Upper lobe of left lung (tissue), 6 donors: ENCODE measurements at regions not wholly inside any gene's neighbourhood (a gene's known extent, or its start where the extent isn't known, plus 50 kb on each side); places are given as distances from the start of the nearest gene placed in this dataset.
"Not testable (repeated sequence)": the region's sequence is repeated elsewhere in the genome, so short reads cannot be mapped to it uniquely, and the experiment has no call there.

Experiments used
- ATAC-seq, 2 donors: fragments of 200-7000 bp; cut with Tn5 transposase; one replicate each; pipeline ENCODE4 v1.9.1; 2022; ENCODE audit warnings: mild to moderate bottlenecking in 2 of 2, moderate library complexity in 2 of 2; ENCODE audit not compliant: low FRiP score in 2 of 2
- DNase-seq, 2 donors: peaks; one replicate each; pipeline ENCODE4 v3.0.0-alpha.2; 2019 to 2020
- H3K27ac ChIP-seq, 4 donors: fragments of 200-600 bp; sonication (generic); one replicate each; pipeline ENCODE4 v1.5.1; 2016 to 2019
- H3K27me3 ChIP-seq, 4 donors: fragments of 200-600 bp; sonication (generic); one replicate each; pipeline ENCODE4 v1.5.1; 2017 to 2019
- H3K36me3 ChIP-seq, 4 donors: fragments of 200-600 bp; sonication (generic); one replicate each; pipeline ENCODE4 v1.5.1; 2016 to 2019
- H3K4me1 ChIP-seq, 4 donors: fragments of 200-600 bp; sonication (generic); one replicate each; pipeline ENCODE4 v1.5.1; 2018 to 2019
- H3K4me3 ChIP-seq, 4 donors: fragments of 200-600 bp; sonication (generic); one replicate each; pipeline ENCODE4 v1.5.1; 2017 to 2019; ENCODE audit warnings: mild to moderate bottlenecking in 2 of 4, moderate library complexity in 1 of 4
- H3K9me3 ChIP-seq, 4 donors: fragments of 200-600 bp; sonication (generic); one replicate each; pipeline ENCODE4 v1.5.1; 2018 to 2019
- EP300 ChIP-seq, 4 donors: sonication (generic); formaldehyde crosslinking; IDR thresholded peaks; one replicate each; pipeline ENCODE4 v1.5.1; 2017; ENCODE audit warnings: antibody characterized with exemption in 4 of 4, control low read depth in 2 of 4
- POLR2A ChIP-seq, 4 donors: fragments of 450-650 bp; IDR thresholded peaks; one replicate each; pipeline ENCODE4 v1.5.1; 2016 to 2017; ENCODE audit warnings: antibody characterized with exemption in 4 of 4, mild to moderate bottlenecking in 2 of 4
- POLR2AphosphoS5 ChIP-seq, 2 donors: sonication (generic); formaldehyde crosslinking; IDR thresholded peaks; one replicate each; pipeline ENCODE4 v1.5.1; 2017; ENCODE audit warnings: antibody characterized with exemption in 2 of 2
- WGBS, 2 donors: methylation state at CpG; one replicate each; pipeline ENCODE4 v1.1.5; 2017 to 2018; 5-methylcytosine and 5-hydroxymethylcytosine counted together
- TF ChIP-seq, protein P1 (sequence below), 6 experiments: fragments of 450-650 bp in 4 of 6; fragments of 200-600 bp in 2 of 6; sonication (generic) in 2 of 6; IDR thresholded peaks; one replicate each; pipeline ENCODE4 v1.5.1; 2016 to 2019; ENCODE audit warnings: antibody characterized with exemption in 6 of 6
- donor health status: DM: no; HTN: no; CAD: no; lungs with moderate emphysema.
- donor health status: DM: no; HTN: yes; CAD: no; lungs with severe emphysema.

DNA sequence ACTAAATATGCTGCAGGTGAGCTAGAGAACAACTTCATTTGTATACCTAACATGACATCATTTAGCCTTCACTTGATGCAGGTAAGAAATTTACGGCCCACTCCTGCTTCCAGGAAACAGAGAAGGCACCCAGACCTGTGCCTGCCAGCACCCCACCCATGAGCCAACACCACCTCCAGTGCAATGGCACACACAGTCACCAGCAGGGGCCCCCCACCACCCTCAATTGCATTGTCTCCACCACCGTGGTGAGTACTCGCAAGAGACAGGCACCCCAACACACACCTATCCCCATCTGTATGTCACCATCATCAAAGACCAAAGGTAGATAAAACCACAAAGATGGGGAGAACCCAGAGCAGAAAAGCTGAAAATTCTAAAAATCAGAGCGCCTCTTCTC is 107.6 kb downstream of the KLHL28 start:
- H3K4me3 ChIP-seq, result no peak overlapping the region
- DNase-seq, result no peak
- H3K9me3 ChIP-seq, result no peaks in the 10 kb centered on the region
- H3K4me1 ChIP-seq, result no peaks in the 10 kb centered on the region
- H3K36me3 ChIP-seq, result no peaks in the 10 kb centered on the region
- ATAC-seq, result no peak
- TF ChIP-seq EP300 (IDR thresholded peaks at IDR 0.05) (no peak), POLR2A (IDR thresholded peaks at IDR 0.05) (no peak)
- TF ChIP-seq, protein P1, sequence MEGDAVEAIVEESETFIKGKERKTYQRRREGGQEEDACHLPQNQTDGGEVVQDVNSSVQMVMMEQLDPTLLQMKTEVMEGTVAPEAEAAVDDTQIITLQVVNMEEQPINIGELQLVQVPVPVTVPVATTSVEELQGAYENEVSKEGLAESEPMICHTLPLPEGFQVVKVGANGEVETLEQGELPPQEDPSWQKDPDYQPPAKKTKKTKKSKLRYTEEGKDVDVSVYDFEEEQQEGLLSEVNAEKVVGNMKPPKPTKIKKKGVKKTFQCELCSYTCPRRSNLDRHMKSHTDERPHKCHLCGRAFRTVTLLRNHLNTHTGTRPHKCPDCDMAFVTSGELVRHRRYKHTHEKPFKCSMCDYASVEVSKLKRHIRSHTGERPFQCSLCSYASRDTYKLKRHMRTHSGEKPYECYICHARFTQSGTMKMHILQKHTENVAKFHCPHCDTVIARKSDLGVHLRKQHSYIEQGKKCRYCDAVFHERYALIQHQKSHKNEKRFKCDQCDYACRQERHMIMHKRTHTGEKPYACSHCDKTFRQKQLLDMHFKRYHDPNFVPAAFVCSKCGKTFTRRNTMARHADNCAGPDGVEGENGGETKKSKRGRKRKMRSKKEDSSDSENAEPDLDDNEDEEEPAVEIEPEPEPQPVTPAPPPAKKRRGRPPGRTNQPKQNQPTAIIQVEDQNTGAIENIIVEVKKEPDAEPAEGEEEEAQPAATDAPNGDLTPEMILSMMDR (IDR thresholded peaks at IDR 0.05), result no peak
- 88 to 90% methylated on average over 4 of the region's 4 CpGs for WGBS, 2 donors
- no peaks in the 10 kb centered on the region for H3K27me3 ChIP-seq
- H3K27ac ChIP-seq, result no peak overlapping the region

DNA sequence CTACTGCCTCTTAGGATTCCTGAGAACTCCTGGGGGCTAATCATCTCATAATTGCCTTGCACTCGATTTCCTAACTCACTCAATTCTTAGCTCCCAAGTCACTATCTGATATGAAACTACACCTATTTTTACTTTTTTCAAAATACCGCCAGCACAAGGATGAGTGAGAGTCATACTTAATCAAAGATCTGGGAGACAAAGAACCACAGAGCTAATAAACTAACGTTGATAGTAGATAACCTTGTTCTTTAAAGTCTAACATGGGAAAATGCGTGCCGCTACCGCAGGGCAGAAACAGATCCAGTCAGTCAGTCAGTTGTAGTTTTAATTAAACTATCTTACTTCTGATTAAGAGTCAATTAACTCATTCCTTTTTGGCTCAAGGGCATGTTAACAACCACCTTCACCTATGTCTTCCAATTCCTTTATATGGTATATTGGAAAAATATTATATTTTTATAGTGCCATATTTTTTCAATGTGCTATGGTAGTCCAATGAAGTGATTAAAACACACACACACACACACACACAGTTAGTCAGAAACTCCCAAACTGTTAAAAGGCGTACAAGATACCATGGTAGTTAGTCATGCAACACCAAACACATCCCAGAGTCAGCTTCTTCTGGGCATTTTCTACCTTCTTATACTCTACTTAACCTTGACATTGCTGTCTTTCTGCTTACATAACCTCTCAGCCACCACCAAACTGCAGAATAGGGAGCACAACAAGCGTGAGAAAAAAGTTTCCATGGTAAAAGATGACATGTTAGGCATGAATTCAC is 114.0 kb downstream of the KLHL28 start:
- Histone ChIP-seq H3K4me3 (no peak overlapping the region), H3K36me3 (no peaks in the 10 kb centered on the region), H3K27me3 (no peaks in the 10 kb centered on the region), H3K4me1 (no peaks in the 10 kb centered on the region), H3K9me3 (no peaks in the 10 kb centered on the region), H3K27ac (no peak overlapping the region)
- TF ChIP-seq POLR2AphosphoS5 (IDR thresholded peaks at IDR 0.05) (no peak), EP300 (IDR thresholded peaks at IDR 0.05) (no peak), POLR2A (IDR thresholded peaks at IDR 0.05) (no peak)
- TF ChIP-seq, protein P1 (IDR thresholded peaks at IDR 0.05), result no peak
- 74 to 81% methylated on average over 8 of the region's 8 CpGs for WGBS, 2 donors
- DNase-seq (no peak), ATAC-seq (no peak)

DNA sequence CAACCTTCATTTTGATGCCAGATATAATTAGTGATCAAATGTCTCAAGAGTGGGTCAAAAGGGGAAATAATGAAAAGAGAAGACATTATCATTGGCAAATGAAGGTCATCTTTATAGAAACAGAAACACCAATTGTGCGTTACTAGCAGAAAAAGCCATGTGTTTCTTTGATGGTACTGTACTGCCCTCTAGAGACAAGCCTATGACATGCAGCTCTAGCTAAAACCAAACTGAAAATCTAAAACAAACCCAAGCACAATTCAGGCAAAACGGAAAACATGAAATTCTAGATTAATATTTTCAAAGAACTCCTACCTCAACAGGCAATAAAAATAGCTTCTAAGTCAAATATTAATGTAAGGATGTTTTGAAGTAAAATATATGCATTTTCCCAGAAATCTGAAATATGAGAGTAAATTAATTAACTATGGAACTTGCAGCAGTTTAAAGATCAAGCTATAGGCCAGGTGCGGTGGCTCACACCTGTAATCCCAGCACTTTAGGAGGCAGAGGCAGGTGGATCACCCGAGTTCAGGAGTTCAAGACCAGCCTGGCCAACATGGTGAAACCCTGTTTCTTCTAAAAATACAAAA is 115.4 kb downstream of the KLHL28 start:
- Histone ChIP-seq H3K4me3 (no peak overlapping the region), H3K9me3 (no peaks in the 10 kb centered on the region), H3K36me3 (no peaks in the 10 kb centered on the region), H3K27me3 (no peaks in the 10 kb centered on the region), H3K4me1 (no peaks in the 10 kb centered on the region), H3K27ac (no peak overlapping the region)
- DNase-seq, result no peak
- no peak for TF ChIP-seq POLR2AphosphoS5 (IDR thresholded peaks at IDR 0.05)
- TF ChIP-seq, protein P1 (IDR thresholded peaks at IDR 0.05), result peak; percentile 32 to 75 (median 58)
- WGBS, 2 donors, result 20 to 31% methylated on average over 4 of the region's 4 CpGs
- ATAC-seq, result peak in 1 of 2 donors; percentile 69

DNA sequence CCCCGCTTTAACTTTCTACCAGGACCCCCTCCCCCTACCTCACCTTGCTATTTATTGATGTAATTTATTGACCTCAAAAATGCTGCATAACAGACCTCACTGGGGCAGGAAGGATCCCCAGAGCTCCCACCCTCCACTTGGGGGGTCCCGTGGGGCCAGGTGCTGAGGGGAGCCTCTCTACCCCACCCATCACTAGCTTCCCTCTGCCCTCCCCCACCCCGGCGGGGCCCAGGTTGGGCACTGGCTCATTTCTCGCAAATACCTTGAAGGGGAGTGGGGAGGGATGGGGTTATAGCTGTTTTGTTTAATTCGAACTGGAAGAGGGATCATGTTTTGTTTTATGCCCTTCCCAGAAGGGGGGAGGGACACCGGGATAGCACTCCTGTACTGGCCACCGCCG is 125.8 kb downstream of the KLHL28 start:
- ATAC-seq, H3K27ac ChIP-seq, H3K9me3 ChIP-seq, H3K4me3 ChIP-seq, H3K27me3 ChIP-seq, H3K4me1 ChIP-seq, H3K36me3 ChIP-seq: not testable (repeated sequence)
- 87 to 91% methylated on average over 6 to 9 of the region's 9 CpGs for WGBS, 2 donors
- peak in 1 of 2 donors; percentile 51 for DNase-seq

DNA sequence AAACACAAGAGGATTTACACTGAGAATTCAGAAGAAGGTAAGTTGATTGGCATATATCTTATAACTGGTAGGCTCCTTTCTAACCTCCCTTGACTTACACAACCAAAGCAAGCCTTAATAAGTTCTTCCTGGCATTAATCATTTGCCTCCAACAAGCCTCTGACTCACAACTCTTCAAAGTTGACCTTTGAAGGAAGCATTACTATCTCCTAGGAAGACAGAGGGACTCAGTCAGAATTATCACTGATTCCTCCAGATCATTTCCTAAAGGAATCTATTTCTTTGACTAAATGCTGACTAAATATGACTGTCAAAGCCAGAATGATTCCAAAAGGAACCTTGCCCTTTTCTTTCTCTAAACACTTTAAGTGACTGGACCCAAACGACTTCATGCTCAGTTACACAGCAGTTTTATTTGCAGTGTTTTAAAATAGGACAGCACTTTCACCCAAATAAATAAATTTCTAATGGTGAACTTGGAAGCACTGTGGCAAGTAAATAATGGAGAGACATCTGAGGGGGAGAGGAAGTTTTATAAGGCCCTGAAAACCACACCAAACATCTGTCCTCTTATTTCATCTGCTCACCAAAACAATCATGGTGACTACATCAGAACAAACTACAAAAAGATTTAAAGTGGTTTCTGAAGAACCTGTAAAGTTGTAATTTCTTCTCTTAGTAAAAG is 128.2 kb downstream of the KLHL28 start:
- Histone ChIP-seq H3K36me3 (no peaks in the 10 kb centered on the region), H3K27ac (no peak overlapping the region), H3K4me3 (no peak overlapping the region), H3K4me1 (no peaks in the 10 kb centered on the region), H3K9me3 (no peaks in the 10 kb centered on the region), H3K27me3 (no peaks in the 10 kb centered on the region)
- DNase-seq, result no peak
- 22 to 43% methylated on average over 1 of the region's 1 CpG for WGBS, 2 donors
- TF ChIP-seq POLR2AphosphoS5 (IDR thresholded peaks at IDR 0.05) (no peak), POLR2A (IDR thresholded peaks at IDR 0.05) (no peak), EP300 (IDR thresholded peaks at IDR 0.05) (no peak)
- TF ChIP-seq, protein P1 (IDR thresholded peaks at IDR 0.05), result no peak
- no peak for ATAC-seq
